Panc1 (cell line): ENCODE measurements at regions not wholly inside any gene's neighbourhood (a gene's known extent, or its start where the extent isn't known, plus 50 kb on each side); places are given as distances from the start of the nearest gene placed in this dataset.

Experiments
- POLR2AphosphoS5 ChIP-seq: IDR thresholded peaks from 2 replicates; pipeline ENCODE4 v1.6.1; 2012; ENCODE audit warnings: mild to moderate bottlenecking, low read depth, low read length, moderate library complexity
- SIN3A ChIP-seq: IDR thresholded peaks from 2 replicates; pipeline ENCODE4 v1.6.1; 2012; ENCODE audit warnings: low read depth, mild to moderate bottlenecking, low read length, moderate library complexity, borderline replicate concordance; ENCODE audit not compliant: insufficient read depth
- TCF7L2 ChIP-seq: IDR thresholded peaks from 2 replicates; pipeline ENCODE4 v1.6.1; 2011; ENCODE audit warnings: mild to moderate bottlenecking, low read depth, low read length, inconsistent platforms
- TF ChIP-seq, protein P1 (sequence below): fragments of 450-650 bp; IDR thresholded peaks from 2 replicates; pipeline ENCODE4 v1.5.1; 2017; ENCODE audit warnings: mild to moderate bottlenecking
- TF ChIP-seq, protein P2 (sequence below), 2 experiments: IDR thresholded peaks; 2 replicates each; pipeline ENCODE4 v1.6.1; 2011 to 2012; ENCODE audit warnings: low read depth in 2 of 2, control low read depth in 1 of 2, low read length in 1 of 2, mild to moderate bottlenecking in 1 of 2, moderate library complexity in 1 of 2; ENCODE audit not compliant: insufficient read depth in 1 of 2

DNA sequence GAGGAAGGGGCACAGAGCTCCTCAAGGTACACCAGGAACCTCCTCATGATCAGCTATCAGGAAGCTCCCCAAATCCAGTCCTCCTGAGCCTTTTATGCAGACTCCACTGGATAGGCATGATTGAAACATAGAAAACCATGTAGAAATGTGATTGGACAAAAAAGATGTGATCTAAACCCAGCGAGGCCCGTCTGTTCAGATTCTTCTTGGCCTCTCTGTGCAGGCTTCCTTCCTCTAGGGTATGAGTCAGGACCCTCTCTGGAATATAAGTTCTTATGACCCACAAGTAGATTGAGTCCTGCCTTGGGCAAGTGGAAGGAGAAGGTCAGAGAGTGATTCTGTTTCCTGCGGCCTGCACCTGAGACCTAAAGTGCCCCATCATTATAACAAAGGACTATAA is 166.3 kb downstream of the PHLDA1 start:
- TF ChIP-seq, protein P1, sequence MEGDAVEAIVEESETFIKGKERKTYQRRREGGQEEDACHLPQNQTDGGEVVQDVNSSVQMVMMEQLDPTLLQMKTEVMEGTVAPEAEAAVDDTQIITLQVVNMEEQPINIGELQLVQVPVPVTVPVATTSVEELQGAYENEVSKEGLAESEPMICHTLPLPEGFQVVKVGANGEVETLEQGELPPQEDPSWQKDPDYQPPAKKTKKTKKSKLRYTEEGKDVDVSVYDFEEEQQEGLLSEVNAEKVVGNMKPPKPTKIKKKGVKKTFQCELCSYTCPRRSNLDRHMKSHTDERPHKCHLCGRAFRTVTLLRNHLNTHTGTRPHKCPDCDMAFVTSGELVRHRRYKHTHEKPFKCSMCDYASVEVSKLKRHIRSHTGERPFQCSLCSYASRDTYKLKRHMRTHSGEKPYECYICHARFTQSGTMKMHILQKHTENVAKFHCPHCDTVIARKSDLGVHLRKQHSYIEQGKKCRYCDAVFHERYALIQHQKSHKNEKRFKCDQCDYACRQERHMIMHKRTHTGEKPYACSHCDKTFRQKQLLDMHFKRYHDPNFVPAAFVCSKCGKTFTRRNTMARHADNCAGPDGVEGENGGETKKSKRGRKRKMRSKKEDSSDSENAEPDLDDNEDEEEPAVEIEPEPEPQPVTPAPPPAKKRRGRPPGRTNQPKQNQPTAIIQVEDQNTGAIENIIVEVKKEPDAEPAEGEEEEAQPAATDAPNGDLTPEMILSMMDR, result no peak
- TF ChIP-seq POLR2AphosphoS5 (no peak), TCF7L2 (no peak), SIN3A (no peak)
- TF ChIP-seq, protein P2, sequence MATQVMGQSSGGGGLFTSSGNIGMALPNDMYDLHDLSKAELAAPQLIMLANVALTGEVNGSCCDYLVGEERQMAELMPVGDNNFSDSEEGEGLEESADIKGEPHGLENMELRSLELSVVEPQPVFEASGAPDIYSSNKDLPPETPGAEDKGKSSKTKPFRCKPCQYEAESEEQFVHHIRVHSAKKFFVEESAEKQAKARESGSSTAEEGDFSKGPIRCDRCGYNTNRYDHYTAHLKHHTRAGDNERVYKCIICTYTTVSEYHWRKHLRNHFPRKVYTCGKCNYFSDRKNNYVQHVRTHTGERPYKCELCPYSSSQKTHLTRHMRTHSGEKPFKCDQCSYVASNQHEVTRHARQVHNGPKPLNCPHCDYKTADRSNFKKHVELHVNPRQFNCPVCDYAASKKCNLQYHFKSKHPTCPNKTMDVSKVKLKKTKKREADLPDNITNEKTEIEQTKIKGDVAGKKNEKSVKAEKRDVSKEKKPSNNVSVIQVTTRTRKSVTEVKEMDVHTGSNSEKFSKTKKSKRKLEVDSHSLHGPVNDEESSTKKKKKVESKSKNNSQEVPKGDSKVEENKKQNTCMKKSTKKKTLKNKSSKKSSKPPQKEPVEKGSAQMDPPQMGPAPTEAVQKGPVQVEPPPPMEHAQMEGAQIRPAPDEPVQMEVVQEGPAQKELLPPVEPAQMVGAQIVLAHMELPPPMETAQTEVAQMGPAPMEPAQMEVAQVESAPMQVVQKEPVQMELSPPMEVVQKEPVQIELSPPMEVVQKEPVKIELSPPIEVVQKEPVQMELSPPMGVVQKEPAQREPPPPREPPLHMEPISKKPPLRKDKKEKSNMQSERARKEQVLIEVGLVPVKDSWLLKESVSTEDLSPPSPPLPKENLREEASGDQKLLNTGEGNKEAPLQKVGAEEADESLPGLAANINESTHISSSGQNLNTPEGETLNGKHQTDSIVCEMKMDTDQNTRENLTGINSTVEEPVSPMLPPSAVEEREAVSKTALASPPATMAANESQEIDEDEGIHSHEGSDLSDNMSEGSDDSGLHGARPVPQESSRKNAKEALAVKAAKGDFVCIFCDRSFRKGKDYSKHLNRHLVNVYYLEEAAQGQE (IDR thresholded peaks at IDR 0.05; ENCODE audit: insufficient read depth in 1 of 2, low read depth in 2 of 2, low read length in 1 of 2), result no peak
